ENCODE measurements at regions not wholly inside any gene's neighbourhood (a gene's known extent, or its start where the extent isn't known, plus 50 kb on each side); places are given as distances from the start of the nearest gene placed in this dataset.

- no peak overlapping the region for H3K9ac ChIP-seq (ENCODE audit: insufficient read depth, low read length)
- no peaks in the 10 kb centered on the region for H3K4me1 ChIP-seq (ENCODE audit: control insufficient read depth, extremely low read depth, insufficient read depth, low read length)
- no peak for DNase-seq (ENCODE audit: low read depth in 2 of 2)
- H4K20me1 ChIP-seq (ENCODE audit: control insufficient read depth, extremely low read depth, insufficient read depth, low read length) = no peaks in the 10 kb centered on the region
- H3K79me2 ChIP-seq (ENCODE audit: control insufficient read depth, insufficient read depth, low read length) = no peaks in the 10 kb centered on the region
- TF ChIP-seq EZH2 (IDR thresholded peaks at IDR 0.05; ENCODE audit: low read length, missing control alignments) (no peak), CTCF (conservative IDR thresholded peaks at IDR 0.05 in 1 of 2, IDR thresholded peaks at IDR 0.05 in 1 of 2; ENCODE audit: low read depth in 1 of 2, low read length in 2 of 2) (no peak)
- H3K27me3 ChIP-seq (ENCODE audit: control insufficient read depth, insufficient read depth, low read length) = no peaks in the 10 kb centered on the region
- H3K4me2 ChIP-seq (ENCODE audit: extremely low read depth, insufficient read depth, low read length) = no peak overlapping the region
- H3K9me3 ChIP-seq (ENCODE audit: control insufficient read depth, insufficient read depth, low read depth, low read length) = no peaks in the 10 kb centered on the region
- H3K27ac ChIP-seq (ENCODE audit: insufficient read depth, low read length) = no peak overlapping the region
- H3K36me3 ChIP-seq (ENCODE audit: control insufficient read depth, insufficient read depth, low read length) = no peaks in the 10 kb centered on the region
- H2AFZ ChIP-seq (ENCODE audit: low read length) = no peak overlapping the region
- H3K4me3 ChIP-seq (replicated peaks in 1 of 4; ENCODE audit: control extremely low read depth in 1 of 4, insufficient read depth in 1 of 4, low read depth in 3 of 4, low read length in 4 of 4) = no peak overlapping the region
Measured at GRCh38 chr11:131254254-131254653, 116.2 kb upstream of the NTM start.

GRCh38 chr11:131274233-131274632, 96.2 kb upstream of the NTM start:
- H3K9me3 ChIP-seq (ENCODE audit: control insufficient read depth, insufficient read depth, low read depth, low read length) = no peaks in the 10 kb centered on the region
- H3K4me2 ChIP-seq (ENCODE audit: extremely low read depth, insufficient read depth, low read length) = no peak overlapping the region
- H3K4me1 ChIP-seq (ENCODE audit: control insufficient read depth, extremely low read depth, insufficient read depth, low read length) = no peaks in the 10 kb centered on the region
- H4K20me1 ChIP-seq (ENCODE audit: control insufficient read depth, extremely low read depth, insufficient read depth, low read length) = no peaks in the 10 kb centered on the region
- H3K27ac ChIP-seq (ENCODE audit: insufficient read depth, low read length) = no peak overlapping the region
- TF ChIP-seq CTCF (conservative IDR thresholded peaks at IDR 0.05 in 1 of 2, IDR thresholded peaks at IDR 0.05 in 1 of 2; ENCODE audit: low read depth in 1 of 2, low read length in 2 of 2) = no peak
- no peak for TF ChIP-seq EZH2 (IDR thresholded peaks at IDR 0.05; ENCODE audit: low read length, missing control alignments)
- H3K4me3 ChIP-seq (replicated peaks in 1 of 4; ENCODE audit: control extremely low read depth in 1 of 4, insufficient read depth in 1 of 4, low read depth in 3 of 4, low read length in 4 of 4) = no peak overlapping the region
- no peak overlapping the region for H3K9ac ChIP-seq (ENCODE audit: insufficient read depth, low read length)
- H3K79me2 ChIP-seq (ENCODE audit: control insufficient read depth, insufficient read depth, low read length) = no peaks in the 10 kb centered on the region
- H3K27me3 ChIP-seq (ENCODE audit: control insufficient read depth, insufficient read depth, low read length) = no peaks in the 10 kb centered on the region
- H2AFZ ChIP-seq (ENCODE audit: low read length) = no peak overlapping the region
- H3K36me3 ChIP-seq (ENCODE audit: control insufficient read depth, insufficient read depth, low read length) = no peaks in the 10 kb centered on the region
- no peak for DNase-seq (ENCODE audit: low read depth in 2 of 2)

GRCh38 chr11:131275580-131275979, 94.8 kb upstream of the NTM start:
- Histone ChIP-seq H3K9me3 (ENCODE audit: control insufficient read depth, insufficient read depth, low read depth, low read length) (no peaks in the 10 kb centered on the region), H3K79me2 (ENCODE audit: control insufficient read depth, insufficient read depth, low read length) (no peaks in the 10 kb centered on the region), H4K20me1 (ENCODE audit: control insufficient read depth, extremely low read depth, insufficient read depth, low read length) (no peaks in the 10 kb centered on the region), H3K27ac (ENCODE audit: insufficient read depth, low read length) (no peak overlapping the region), H3K4me3 (replicated peaks in 1 of 4; ENCODE audit: control extremely low read depth in 1 of 4, insufficient read depth in 1 of 4, low read depth in 3 of 4, low read length in 4 of 4) (no peak overlapping the region), H3K36me3 (ENCODE audit: control insufficient read depth, insufficient read depth, low read length) (no peaks in the 10 kb centered on the region), H3K4me1 (ENCODE audit: control insufficient read depth, extremely low read depth, insufficient read depth, low read length) (no peaks in the 10 kb centered on the region), H2AFZ (ENCODE audit: low read length) (no peak overlapping the region), H3K27me3 (ENCODE audit: control insufficient read depth, insufficient read depth, low read length) (no peaks in the 10 kb centered on the region), H3K9ac (ENCODE audit: insufficient read depth, low read length) (no peak overlapping the region), H3K4me2 (ENCODE audit: extremely low read depth, insufficient read depth, low read length) (no peak overlapping the region)
- no peak for DNase-seq (ENCODE audit: low read depth in 2 of 2)
- no peak for TF ChIP-seq CTCF (conservative IDR thresholded peaks at IDR 0.05 in 1 of 2, IDR thresholded peaks at IDR 0.05 in 1 of 2; ENCODE audit: low read depth in 1 of 2, low read length in 2 of 2)
- TF ChIP-seq EZH2 (IDR thresholded peaks at IDR 0.05; ENCODE audit: low read length, missing control alignments) = no peak
